HFF-Myc (cell line): ENCODE measurements at regions not wholly inside any gene's neighbourhood (a gene's known extent, or its start where the extent isn't known, plus 50 kb on each side); places are given as distances from the start of the nearest gene placed in this dataset.

Experiments used
- DNase-seq: peaks from one replicate; pipeline ENCODE4 v3.0.0-alpha.2; 2011; ENCODE audit warnings: low read depth; ENCODE audit errors: extremely low read depth
- H3K4me3 ChIP-seq: replicated peaks from 2 replicates; pipeline ENCODE4 v1.5.1; 2011; ENCODE audit warnings: low read depth, mild to moderate bottlenecking, control low read depth, low read length
- CTCF ChIP-seq: IDR thresholded peaks from 2 replicates; pipeline ENCODE4 v1.5.1; 2012; ENCODE audit warnings: mild to moderate bottlenecking, low read depth, low read length, control low read depth; ENCODE audit errors: missing control alignments

GRCh38 chr2:66661253-66662173, 226.6 kb downstream of the MEIS1 start:
- H3K4me3 ChIP-seq, result no peak overlapping the region
- no peak for DNase-seq
- no peak for TF ChIP-seq CTCF

GRCh38 chr2:66665124-66665984, 230.4 kb downstream of the MEIS1 start:
- DNase-seq, result no peak
- TF ChIP-seq CTCF, result no peak
- no peak overlapping the region for H3K4me3 ChIP-seq

DNA sequence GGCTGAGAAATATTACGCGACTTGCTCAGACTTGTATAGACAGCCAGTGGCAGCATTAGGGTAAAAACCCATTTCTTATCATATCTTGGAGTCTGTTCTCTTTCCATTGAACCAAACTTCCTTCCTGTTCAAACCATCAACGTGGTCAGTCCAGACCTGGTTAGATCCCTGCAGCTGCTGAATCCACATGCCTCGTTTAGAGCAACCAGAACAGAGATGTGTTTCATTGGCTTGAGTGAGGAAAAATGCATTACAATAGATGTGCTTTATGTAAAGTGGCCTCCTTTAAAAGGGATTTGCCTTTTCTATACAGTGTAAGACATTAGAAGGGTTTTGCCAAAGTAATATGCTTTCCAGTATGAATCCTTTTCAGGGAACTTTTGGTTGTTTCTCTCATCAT, 232.4 kb downstream of the MEIS1 start:
- DNase-seq, result no peak
- TF ChIP-seq CTCF, result no peak
- H3K4me3 ChIP-seq, result no peak overlapping the region

GRCh38 chr2:66673286-66673685, 238.4 kb downstream of the MEIS1 start:
- H3K4me3 ChIP-seq, result no peak overlapping the region
- no peak for TF ChIP-seq CTCF
- no peak for DNase-seq

GRCh38 chr2:66674087-66674486, 239.2 kb downstream of the MEIS1 start:
- no peak for TF ChIP-seq CTCF
- no peak overlapping the region for H3K4me3 ChIP-seq
- no peak for DNase-seq

DNA sequence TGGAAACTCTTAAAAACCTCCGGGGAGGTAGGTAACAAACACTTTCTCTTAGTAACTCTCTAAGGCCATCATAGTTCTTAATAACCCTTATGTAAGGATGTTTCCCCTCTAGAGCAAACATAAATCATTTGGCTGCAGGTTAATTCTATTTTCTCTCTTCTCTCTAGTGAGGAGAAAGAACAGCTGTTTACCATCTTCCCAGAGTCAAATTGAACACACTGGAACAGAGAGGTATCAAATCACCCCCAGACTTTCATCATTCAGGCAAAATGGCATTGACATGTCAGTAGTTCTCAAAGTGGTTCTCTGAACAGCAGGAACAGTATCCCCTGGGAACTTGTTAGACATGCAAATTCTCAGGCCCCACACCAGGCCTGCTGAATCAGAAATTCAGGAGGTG, 240.7 kb downstream of the MEIS1 start:
- TF ChIP-seq CTCF, result no peak
- DNase-seq, result no peak
- no peak overlapping the region for H3K4me3 ChIP-seq
